ENCODE measurements at regions not wholly inside any gene's neighbourhood (a gene's known extent, or its start where the extent isn't known, plus 50 kb on each side); places are given as distances from the start of the nearest gene placed in this dataset.

DNA sequence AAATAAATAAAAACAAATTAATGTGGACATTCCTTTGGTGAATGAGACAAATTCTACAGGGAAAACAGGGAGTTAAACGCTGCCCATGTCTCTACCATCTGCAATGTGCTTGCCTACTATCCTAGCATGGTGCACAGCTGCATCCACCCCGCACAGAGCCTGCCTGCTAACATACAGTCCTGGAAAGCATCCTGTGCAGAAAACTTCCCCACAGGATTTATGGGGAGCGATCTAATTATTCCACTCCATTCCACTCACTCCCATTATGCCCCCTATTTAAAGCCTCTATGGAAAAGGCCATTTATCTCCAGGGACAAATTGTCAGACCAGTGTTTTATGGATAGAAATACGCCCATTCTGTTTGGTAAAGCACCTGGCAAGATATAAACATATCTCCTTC is 144.5 kb downstream of the MAF start:
- no peak for DNase-seq (ENCODE audit: low read depth)
- no peak overlapping the region for H3K4me3 ChIP-seq (ENCODE audit: low read length)
- TF ChIP-seq, protein P1, sequence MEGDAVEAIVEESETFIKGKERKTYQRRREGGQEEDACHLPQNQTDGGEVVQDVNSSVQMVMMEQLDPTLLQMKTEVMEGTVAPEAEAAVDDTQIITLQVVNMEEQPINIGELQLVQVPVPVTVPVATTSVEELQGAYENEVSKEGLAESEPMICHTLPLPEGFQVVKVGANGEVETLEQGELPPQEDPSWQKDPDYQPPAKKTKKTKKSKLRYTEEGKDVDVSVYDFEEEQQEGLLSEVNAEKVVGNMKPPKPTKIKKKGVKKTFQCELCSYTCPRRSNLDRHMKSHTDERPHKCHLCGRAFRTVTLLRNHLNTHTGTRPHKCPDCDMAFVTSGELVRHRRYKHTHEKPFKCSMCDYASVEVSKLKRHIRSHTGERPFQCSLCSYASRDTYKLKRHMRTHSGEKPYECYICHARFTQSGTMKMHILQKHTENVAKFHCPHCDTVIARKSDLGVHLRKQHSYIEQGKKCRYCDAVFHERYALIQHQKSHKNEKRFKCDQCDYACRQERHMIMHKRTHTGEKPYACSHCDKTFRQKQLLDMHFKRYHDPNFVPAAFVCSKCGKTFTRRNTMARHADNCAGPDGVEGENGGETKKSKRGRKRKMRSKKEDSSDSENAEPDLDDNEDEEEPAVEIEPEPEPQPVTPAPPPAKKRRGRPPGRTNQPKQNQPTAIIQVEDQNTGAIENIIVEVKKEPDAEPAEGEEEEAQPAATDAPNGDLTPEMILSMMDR (conservative IDR thresholded peaks at IDR 0.05; ENCODE audit: low read depth, low read length): no peak

DNA sequence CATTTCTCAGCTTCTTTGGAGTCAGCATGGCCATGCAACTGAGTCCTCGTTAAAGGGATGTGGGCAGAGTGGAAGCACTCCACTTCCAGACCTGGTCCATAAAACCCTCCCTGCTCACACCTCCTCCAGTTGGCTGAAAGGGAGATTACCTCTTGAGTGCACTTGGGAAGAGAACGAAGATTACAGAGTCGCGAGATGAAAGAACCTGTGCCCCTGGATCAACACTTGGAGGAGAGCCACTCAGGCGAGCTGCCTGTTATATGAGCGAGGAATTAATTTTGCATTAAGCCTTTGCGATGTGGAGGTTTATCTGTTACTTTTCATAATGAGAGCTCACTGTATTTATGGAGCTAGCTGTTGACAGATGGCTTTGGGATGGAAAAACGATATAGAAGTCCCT is 147.9 kb downstream of the MAF start:
- no peak overlapping the region for H3K4me3 ChIP-seq (ENCODE audit: low read length)
- no peak for DNase-seq (ENCODE audit: low read depth)
- TF ChIP-seq, protein P1 (conservative IDR thresholded peaks at IDR 0.05; ENCODE audit: low read depth, low read length): no peak

DNA sequence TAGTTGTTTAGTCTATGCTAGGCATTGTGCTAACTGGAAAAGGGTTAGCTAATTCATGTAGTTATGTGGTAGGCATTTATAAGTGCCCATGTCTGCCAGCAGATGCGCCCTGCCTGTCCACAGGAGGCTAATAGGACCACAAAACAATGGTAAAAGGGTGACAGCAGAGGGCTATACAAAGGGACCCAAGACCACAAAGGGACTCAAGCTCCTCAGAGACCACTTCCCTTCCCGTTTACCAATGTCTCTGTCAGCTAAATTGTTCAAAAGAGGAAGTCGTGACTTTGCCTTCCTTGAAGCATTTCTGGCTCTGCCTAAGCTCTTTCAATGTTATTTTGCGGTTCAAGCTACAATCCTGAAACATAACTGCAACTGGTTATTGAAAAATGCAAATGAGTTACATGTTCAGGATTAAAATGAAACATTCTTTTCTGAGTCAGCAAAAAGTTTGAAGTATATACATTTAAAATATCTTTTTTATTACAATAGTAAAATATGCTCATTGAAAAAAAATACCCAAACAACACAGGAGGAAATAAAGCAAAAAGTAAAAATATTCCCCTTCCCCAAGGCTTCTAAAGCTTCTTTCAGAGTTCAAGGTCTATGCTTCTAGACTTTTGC is 149.2 kb downstream of the MAF start:
- DNase-seq (ENCODE audit: low read depth): no peak
- TF ChIP-seq, protein P1 (conservative IDR thresholded peaks at IDR 0.05; ENCODE audit: low read depth, low read length): no peak
- H3K4me3 ChIP-seq (ENCODE audit: low read length): no peak overlapping the region

DNA sequence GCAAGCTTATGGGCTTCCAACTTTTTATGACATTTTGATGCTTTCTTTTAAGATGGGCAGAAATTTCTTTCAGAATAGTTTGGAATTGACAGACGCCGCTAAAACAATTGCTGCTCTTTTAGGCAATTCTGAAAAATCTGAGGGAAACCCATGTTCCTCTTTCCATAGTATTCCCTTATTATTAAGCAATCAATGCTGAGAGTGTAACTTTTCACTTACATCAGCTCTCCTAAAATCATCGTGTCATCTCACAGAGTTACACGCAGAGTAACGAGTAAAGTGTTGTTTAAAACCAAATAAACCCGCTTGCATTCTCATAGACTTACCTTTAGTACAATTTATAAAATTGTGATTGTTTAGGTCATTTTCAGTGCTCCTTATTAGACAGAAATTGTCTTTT is 150.6 kb downstream of the MAF start:
- TF ChIP-seq, protein P1 (conservative IDR thresholded peaks at IDR 0.05; ENCODE audit: low read depth, low read length): no peak
- DNase-seq (ENCODE audit: low read depth): no peak

DNA sequence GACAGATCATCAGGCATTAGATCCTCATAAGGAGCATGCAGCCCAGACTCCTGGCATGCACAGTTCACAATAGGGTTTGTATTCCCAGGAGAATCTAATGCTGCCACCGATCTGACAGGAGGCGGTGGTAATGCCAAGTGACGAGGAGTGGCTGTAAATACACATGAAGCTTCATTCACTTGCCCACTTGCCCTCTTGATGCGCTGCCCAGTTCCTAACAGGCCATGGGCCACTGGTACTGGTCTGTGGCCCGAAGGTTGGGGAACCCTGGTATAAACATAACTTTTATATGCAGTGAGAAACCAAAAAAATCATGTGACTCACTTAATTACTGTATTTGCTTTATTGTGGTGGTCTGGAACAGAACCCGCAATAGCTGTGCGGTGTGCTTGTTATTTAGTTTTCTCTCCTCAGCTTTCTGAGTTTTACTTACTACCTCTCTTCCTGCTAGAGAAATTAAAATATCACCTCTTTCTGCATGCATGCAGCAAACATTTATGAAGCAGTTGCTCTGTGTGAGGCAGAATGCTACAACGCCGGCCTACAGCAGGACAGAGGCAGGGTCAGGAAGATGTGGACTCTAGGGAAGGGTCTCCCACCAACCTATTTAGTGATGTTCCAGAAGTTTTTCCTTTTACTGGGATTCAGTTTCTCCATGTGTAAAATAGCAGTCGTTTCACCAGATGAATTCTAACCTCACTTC is 151.3 kb downstream of the MAF start:
- TF ChIP-seq, protein P1 (conservative IDR thresholded peaks at IDR 0.05; ENCODE audit: low read depth, low read length): no peak
- DNase-seq (ENCODE audit: low read depth): no peak
- H3K4me3 ChIP-seq (ENCODE audit: low read length): no peak overlapping the region

More for the DNA sequence above, 150.6 kb downstream of the MAF start:
- H3K4me3 ChIP-seq (ENCODE audit: low read length): no peak overlapping the region

DNA sequence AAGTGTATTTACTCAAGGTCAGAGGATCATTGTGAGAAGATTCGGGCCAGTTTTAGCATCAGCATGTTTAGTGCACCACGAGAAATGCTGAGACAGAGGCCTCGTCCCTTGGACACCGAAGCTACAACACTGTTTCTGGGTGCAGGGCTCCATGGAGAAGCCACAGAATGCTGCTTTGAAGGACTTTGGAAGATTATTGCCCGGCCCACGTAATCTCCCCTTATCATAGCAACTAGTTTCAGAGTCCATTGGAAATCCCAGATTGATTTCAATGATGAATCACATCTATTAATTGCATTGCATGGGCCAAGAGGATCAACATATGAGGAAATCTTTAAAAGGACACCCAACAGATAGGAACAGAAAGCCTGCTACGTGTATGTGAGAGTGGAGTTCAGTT is 156.0 kb downstream of the MAF start:
- TF ChIP-seq, protein P1 (conservative IDR thresholded peaks at IDR 0.05; ENCODE audit: low read depth, low read length): no peak
- DNase-seq (ENCODE audit: low read depth): no peak
- no peak overlapping the region for H3K4me3 ChIP-seq (ENCODE audit: low read length)

DNA sequence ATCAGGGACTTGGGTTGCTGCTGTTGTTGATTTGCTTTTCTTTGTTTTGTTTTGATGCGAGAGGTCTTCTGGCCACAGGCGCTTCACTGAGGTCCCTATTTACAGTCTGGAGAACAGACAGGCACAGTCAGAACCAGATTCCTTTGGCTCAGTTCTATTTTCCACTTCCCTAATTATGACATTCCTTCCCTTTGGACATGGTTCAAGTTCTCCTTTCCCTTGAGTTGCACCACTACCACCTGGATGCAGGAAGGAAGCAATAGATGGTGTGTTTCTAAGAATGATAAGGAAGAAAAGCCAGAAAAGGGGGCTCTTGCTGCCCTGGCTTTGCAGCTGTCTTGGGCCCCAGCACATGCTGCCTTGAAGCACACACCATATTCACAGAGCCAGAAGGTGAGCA is 160.6 kb downstream of the MAF start:
- no peak for DNase-seq (ENCODE audit: low read depth)
- TF ChIP-seq, protein P1 (conservative IDR thresholded peaks at IDR 0.05; ENCODE audit: low read depth, low read length): no peak
- H3K4me3 ChIP-seq (ENCODE audit: low read length): no peak overlapping the region

Data from retinal pigment epithelial cell (primary cell).